ENCODE measurements at regions not wholly inside any gene's neighbourhood (a gene's known extent, or its start where the extent isn't known, plus 50 kb on each side); places are given as distances from the start of the nearest gene placed in this dataset.

DNA sequence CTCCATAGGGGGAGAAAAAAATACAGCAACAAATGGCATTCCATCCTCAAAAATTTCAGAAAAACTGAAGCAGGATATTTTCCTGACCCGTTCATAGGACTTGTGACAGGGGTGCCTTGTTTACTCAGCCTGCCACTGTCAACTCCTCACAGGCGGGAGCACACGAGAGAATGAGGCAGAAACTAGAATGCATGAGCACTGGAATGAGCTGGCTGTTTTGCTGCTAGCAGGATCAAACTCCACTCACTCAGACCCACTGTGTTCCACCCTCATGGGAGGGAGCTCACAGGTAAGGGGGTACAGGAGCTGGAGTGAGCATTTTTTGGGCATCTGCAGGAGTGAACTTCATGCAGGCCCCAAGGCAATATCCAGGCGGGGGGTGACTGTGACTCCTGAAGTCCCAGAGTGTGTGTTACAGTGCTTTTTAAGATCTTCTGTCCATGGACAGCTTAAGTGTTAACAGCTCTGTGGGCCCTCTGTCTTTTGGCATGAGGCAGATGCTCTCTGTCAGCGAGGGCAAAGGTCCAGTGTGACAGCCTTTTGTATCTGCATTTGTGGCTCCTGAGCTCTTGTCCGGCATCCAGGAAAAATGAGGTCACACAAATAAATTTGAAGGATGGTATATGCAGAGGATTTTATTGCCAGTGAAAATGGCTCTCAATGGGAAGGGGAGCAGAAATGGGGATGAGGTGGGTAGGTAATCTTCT is 905.7 kb upstream of the TENM4 start:
- H3K4me3 ChIP-seq (ENCODE audit: low read length): no peak overlapping the region
- DNase-seq (ENCODE audit: low read depth): no peak
- TF ChIP-seq CTCF (conservative IDR thresholded peaks at IDR 0.05; ENCODE audit: low read length): no peak

DNA sequence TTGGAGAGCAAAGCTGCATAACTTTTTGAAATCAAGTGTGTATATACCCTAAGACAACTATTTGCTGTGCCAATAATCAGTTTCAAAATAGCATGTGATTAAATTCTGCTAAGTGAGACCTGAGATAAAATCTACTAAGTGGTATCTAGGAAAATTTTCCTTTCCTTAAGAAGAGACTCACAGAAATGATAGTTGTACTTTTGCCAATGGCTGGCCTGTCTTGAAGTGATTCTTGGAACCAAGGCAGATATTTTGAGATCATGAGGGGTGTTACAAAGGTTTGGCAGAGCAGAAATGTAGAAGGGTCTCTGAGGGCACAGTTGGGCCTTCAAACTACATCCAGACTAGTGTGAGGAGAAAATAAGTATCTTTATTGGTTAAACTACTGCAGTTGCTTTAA is 902.6 kb upstream of the TENM4 start:
- DNase-seq (ENCODE audit: low read depth): no peak
- H3K4me3 ChIP-seq (ENCODE audit: low read length): no peak overlapping the region
- TF ChIP-seq CTCF (conservative IDR thresholded peaks at IDR 0.05; ENCODE audit: low read length): no peak

GRCh38 chr11:80338231-80338630 is 897.4 kb upstream of the TENM4 start:
- TF ChIP-seq CTCF (conservative IDR thresholded peaks at IDR 0.05; ENCODE audit: low read length): no peak
- no peak overlapping the region for H3K4me3 ChIP-seq (ENCODE audit: low read length)
- no peak for DNase-seq (ENCODE audit: low read depth)

DNA sequence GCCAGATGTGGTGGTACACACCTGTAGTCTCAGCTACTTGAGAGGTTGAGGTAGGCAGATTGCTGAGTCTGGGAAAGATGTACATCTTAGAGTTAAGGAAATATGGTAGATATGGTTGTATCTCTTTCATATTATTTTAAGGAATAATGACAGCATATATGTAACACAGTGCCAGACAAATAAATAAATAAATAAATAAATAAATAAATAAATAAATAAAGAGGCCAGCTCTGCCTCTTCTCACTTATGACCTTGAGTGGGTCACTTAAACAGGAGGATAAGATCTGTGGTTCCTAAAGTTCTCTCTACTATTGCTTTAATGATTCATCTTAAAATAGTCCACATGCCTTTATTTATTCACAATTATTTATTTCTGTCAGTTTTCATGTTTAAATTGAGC is 890.9 kb upstream of the TENM4 start:
- DNase-seq (ENCODE audit: low read depth): no peak
- TF ChIP-seq CTCF (conservative IDR thresholded peaks at IDR 0.05; ENCODE audit: low read length): no peak
- no peak overlapping the region for H3K4me3 ChIP-seq (ENCODE audit: low read length)

DNA sequence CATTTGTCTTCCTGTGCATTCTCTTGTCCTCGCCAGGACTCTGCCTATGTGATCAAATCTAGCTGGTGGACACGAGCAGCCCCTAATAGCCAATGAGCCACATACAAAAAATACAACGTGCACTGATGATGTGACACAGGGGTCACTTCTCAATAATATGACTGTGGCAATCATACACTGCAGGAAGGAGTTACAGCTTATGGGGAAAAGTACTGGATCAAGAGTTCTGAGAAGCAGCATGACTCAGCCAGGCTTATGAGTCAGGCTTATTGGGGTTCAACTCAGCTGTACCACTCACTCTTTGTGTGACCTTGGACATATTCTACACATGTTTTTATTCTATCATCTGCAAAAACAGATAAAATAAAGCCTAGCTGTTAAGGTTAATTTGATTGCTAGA is 889.4 kb upstream of the TENM4 start:
- no peak overlapping the region for H3K4me3 ChIP-seq (ENCODE audit: low read length)
- TF ChIP-seq CTCF (conservative IDR thresholded peaks at IDR 0.05; ENCODE audit: low read length): no peak
- DNase-seq (ENCODE audit: low read depth): no peak

- no peak overlapping the region for H3K4me3 ChIP-seq (ENCODE audit: low read length)
- TF ChIP-seq CTCF (conservative IDR thresholded peaks at IDR 0.05; ENCODE audit: low read length): no peak
- DNase-seq (ENCODE audit: low read depth): no peak
These were observed 887.9 kb upstream of the TENM4 start for GRCh38 chr11:80328774-80329173.

DNA sequence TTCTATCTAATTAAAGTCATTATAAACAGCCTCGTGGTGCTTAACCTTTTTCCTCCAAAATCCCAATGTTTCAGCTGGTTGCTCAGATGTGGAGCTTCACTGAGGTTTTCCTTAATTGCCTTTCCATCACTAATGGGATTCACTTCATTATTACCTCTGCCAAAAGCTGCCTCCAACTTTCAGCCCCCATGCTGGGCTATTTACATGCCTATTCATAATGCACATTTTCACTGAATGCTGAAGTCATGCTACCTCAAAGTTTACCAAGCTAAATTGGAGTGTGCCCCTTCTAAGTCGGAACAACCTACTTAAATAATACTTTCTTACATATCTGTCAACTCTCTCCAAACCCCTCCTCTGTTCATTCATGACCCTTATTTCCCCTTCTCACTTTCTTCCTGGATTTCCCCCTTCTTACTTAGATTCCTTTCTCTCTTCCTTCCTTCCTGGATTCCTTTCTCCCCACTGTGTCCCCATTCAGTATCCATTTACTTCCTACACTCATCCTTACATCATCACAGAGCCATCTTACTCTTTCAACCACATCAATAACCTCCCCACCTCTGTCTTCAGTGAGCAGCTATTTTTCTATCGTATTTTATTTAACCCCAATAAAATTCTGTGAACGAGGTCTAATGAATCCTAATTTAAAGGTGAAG is 887.3 kb upstream of the TENM4 start:
- no peak for DNase-seq (ENCODE audit: low read depth)
- H3K4me3 ChIP-seq (ENCODE audit: low read length): no peak overlapping the region
- TF ChIP-seq CTCF (conservative IDR thresholded peaks at IDR 0.05; ENCODE audit: low read length): no peak
